H9 (cell line): ENCODE measurements at regions not wholly inside any gene's neighbourhood (a gene's known extent, or its start where the extent isn't known, plus 50 kb on each side); places are given as distances from the start of the nearest gene placed in this dataset.

Experiments
- DNase-seq: peaks from one replicate; pipeline ENCODE4 v3.0.0-alpha.2; 2017
- H2AFZ ChIP-seq: one replicate; pipeline ENCODE4 v1.6.1; 2013; ENCODE audit warnings: mild to moderate bottlenecking, low read length, control low read depth, moderate library complexity
- H2AK5ac ChIP-seq: 2 replicates; pipeline ENCODE4 v1.6.1; 2013; ENCODE audit warnings: low read length, control low read depth, mixed read lengths; ENCODE audit not compliant: insufficient read length
- H2BK120ac ChIP-seq: one replicate; pipeline ENCODE4 v1.6.1; 2013; ENCODE audit warnings: low read depth, mild to moderate bottlenecking, low read length, control low read depth, inconsistent platforms; ENCODE audit not compliant: poor library complexity, severe bottlenecking
- H2BK12ac ChIP-seq: 2 replicates; pipeline ENCODE4 v1.6.1; 2013; ENCODE audit warnings: low read length, control low read depth, mixed read lengths, low read depth; ENCODE audit not compliant: insufficient read length
- H2BK15ac ChIP-seq: 2 replicates; pipeline ENCODE4 v1.6.1; 2013; ENCODE audit warnings: low read depth, low read length, control low read depth
- H2BK20ac ChIP-seq: one replicate; pipeline ENCODE4 v1.6.1; 2013; ENCODE audit warnings: low read depth, mild to moderate bottlenecking, low read length, control low read depth, inconsistent platforms; ENCODE audit not compliant: poor library complexity, severe bottlenecking
- H2BK5ac ChIP-seq: 2 replicates; pipeline ENCODE4 v1.6.1; 2013; ENCODE audit warnings: low read length, control low read depth, mixed read lengths; ENCODE audit not compliant: insufficient read length
- H3K14ac ChIP-seq: 2 replicates; pipeline ENCODE4 v1.6.1; 2013; ENCODE audit warnings: low read length, control low read depth; ENCODE audit not compliant: insufficient read depth
- H3K18ac ChIP-seq: 2 replicates; pipeline ENCODE4 v1.6.1; 2013; ENCODE audit warnings: low read depth, mild to moderate bottlenecking, mixed read lengths, low read length, control low read depth; ENCODE audit not compliant: insufficient read length
- H3K23ac ChIP-seq: 2 replicates; pipeline ENCODE4 v1.6.1; 2013; ENCODE audit warnings: low read length, control low read depth, mixed read lengths, low read depth; ENCODE audit not compliant: insufficient read length
- H3K23me2 ChIP-seq: 2 replicates; pipeline ENCODE4 v1.6.1; 2013; ENCODE audit warnings: low read depth, mild to moderate bottlenecking, mixed read lengths, low read length, control low read depth; ENCODE audit not compliant: insufficient read length, poor library complexity, severe bottlenecking
- H3K27ac ChIP-seq: 2 replicates; pipeline ENCODE4 v1.5.1; 2013; ENCODE audit warnings: low read length, control low read depth, mixed read lengths, low read depth; ENCODE audit not compliant: insufficient read length
- H3K27me3 ChIP-seq: 2 replicates; pipeline ENCODE4 v1.6.1; 2013; ENCODE audit warnings: low read length, control low read depth, inconsistent platforms; ENCODE audit not compliant: insufficient read depth
- H3K4ac ChIP-seq: 2 replicates; pipeline ENCODE4 v1.6.1; 2013; ENCODE audit warnings: low read depth, mild to moderate bottlenecking, control low read depth, inconsistent platforms, low read length, moderate library complexity
- H3K4me1 ChIP-seq: 2 replicates; pipeline ENCODE4 v1.6.1; 2013; ENCODE audit warnings: low read length, control low read depth, inconsistent platforms; ENCODE audit not compliant: insufficient read depth
- H3K4me2 ChIP-seq: 2 replicates; pipeline ENCODE4 v1.6.1; 2013; ENCODE audit warnings: low read length, control low read depth, mixed read lengths; ENCODE audit not compliant: insufficient read length, insufficient read depth
- H3K56ac ChIP-seq: 2 replicates; pipeline ENCODE4 v1.6.1; 2013; ENCODE audit warnings: low read depth, mild to moderate bottlenecking, mixed read lengths, low read length, control low read depth; ENCODE audit not compliant: insufficient read length
- H3K79me1 ChIP-seq: 2 replicates; pipeline ENCODE4 v1.6.1; 2013; ENCODE audit warnings: low read depth, mild to moderate bottlenecking, moderate library complexity, low read length, control low read depth, inconsistent platforms; ENCODE audit not compliant: insufficient read depth, poor library complexity, severe bottlenecking
- H3K79me2 ChIP-seq: 2 replicates; pipeline ENCODE4 v1.6.1; 2013; ENCODE audit warnings: low read length, control low read depth, inconsistent platforms; ENCODE audit not compliant: insufficient read depth
- H3K9ac ChIP-seq: 2 replicates; pipeline ENCODE4 v1.6.1; 2013; ENCODE audit warnings: low read length, control low read depth, mixed read lengths; ENCODE audit not compliant: insufficient read length; ENCODE audit errors: extremely low read depth
- H3K9me3 ChIP-seq: one replicate; pipeline ENCODE4 v1.6.1; 2013; ENCODE audit warnings: low read depth, low read length, inconsistent platforms; ENCODE audit not compliant: control insufficient read depth
- H3T11ph ChIP-seq: one replicate; pipeline ENCODE4 v1.6.1; 2013; ENCODE audit warnings: mild to moderate bottlenecking, low read length, control low read depth, inconsistent platforms
- H4K20me1 ChIP-seq: one replicate; pipeline ENCODE4 v1.6.1; 2013; ENCODE audit not compliant: control insufficient read depth, insufficient read length, insufficient read depth
- H4K5ac ChIP-seq: 2 replicates; pipeline ENCODE4 v1.6.1; 2013; ENCODE audit warnings: low read depth, mild to moderate bottlenecking, mixed read lengths, low read length, control low read depth; ENCODE audit not compliant: insufficient read length
- H4K8ac ChIP-seq: replicated peaks from 2 replicates; pipeline ENCODE4 v1.6.1; 2013; ENCODE audit warnings: low read length, control low read depth, mixed read lengths, low read depth; ENCODE audit not compliant: insufficient read length
- H4K91ac ChIP-seq: 2 replicates; pipeline ENCODE4 v1.6.1; 2013; ENCODE audit warnings: low read depth, mild to moderate bottlenecking, moderate library complexity, mixed read lengths, low read length, control low read depth; ENCODE audit not compliant: insufficient read length
- H3K27ac Mint-ChIP-seq, 3 experiments: 2 replicates in 2 of 3; 3 replicates in 1 of 3; pipeline ENCODE4 v1.8.0; 2020 to 2021; ENCODE audit warnings: mixed read lengths in 3 of 3, mild to moderate bottlenecking in 1 of 3, moderate library complexity in 1 of 3
- H3K27me3 Mint-ChIP-seq: 2 replicates; pipeline ENCODE4 v1.8.0; 2021; ENCODE audit warnings: low read depth, mild to moderate bottlenecking, moderate library complexity, mixed read lengths
- H3K36me3 Mint-ChIP-seq, 3 experiments: 2 replicates in 2 of 3; 3 replicates in 1 of 3; pipeline ENCODE4 v1.8.0; 2020 to 2021; ENCODE audit warnings: low read depth in 3 of 3, mixed read lengths in 3 of 3; ENCODE audit not compliant: insufficient read depth in 1 of 3
- H3K4me1 Mint-ChIP-seq, 2 experiments: 2 replicates each; pipeline ENCODE4 v1.8.0; 2020; ENCODE audit warnings: mixed read lengths in 2 of 2
- H3K4me3 Mint-ChIP-seq, 2 experiments: 2 replicates in 1 of 2; 3 replicates in 1 of 2; pipeline ENCODE4 v1.8.0; 2020 to 2021; ENCODE audit warnings: mild to moderate bottlenecking in 2 of 2, mixed read lengths in 2 of 2, moderate library complexity in 1 of 2
- H3K9me3 Mint-ChIP-seq, 2 experiments: 2 replicates in 1 of 2; 3 replicates in 1 of 2; pipeline ENCODE4 v1.8.0; 2020; ENCODE audit warnings: mild to moderate bottlenecking in 2 of 2, mixed read lengths in 2 of 2, moderate library complexity in 1 of 2
- CTCF ChIP-seq: fragments of 200-600 bp; sonication (generic); conservative IDR thresholded peaks from 3 replicates; pipeline ENCODE4 v1.8.0; 2021; ENCODE audit warnings: antibody characterized with exemption, mild to moderate bottlenecking
- WGBS: extraction: QIAGEN DNeasy Blood & Tissue Kit; methylation state at CpG from one replicate; pipeline ENCODE4 v1.1.7; 2013; ENCODE audit warnings: missing lambda C conversion rate, low lambda C conversion rate, mixed read lengths; ENCODE audit not compliant: insufficient read length; ENCODE audit errors: extremely low coverage; 5-methylcytosine and 5-hydroxymethylcytosine counted together

GRCh38 chr13:67650471-67650870 lies 420.3 kb upstream of the PCDH9 start:
- Histone ChIP-seq H3K79me1 (no peaks in the 10 kb centered on the region), H3K23me2 (no peaks in the 10 kb centered on the region), H3K56ac (no peak overlapping the region), H2BK120ac (no peak overlapping the region), H3K79me2 (no peaks in the 10 kb centered on the region), H3K23ac (no peak overlapping the region), H3K4me1 (no peaks in the 10 kb centered on the region), H2BK5ac (no peak overlapping the region), H4K91ac (no peak overlapping the region), H3K14ac (no peak overlapping the region), H3K4ac (no peak overlapping the region), H3T11ph (no peak overlapping the region), H2BK20ac (no peak overlapping the region), H2AFZ (no peak overlapping the region), H3K9ac (no peak overlapping the region), H2BK12ac (no peak overlapping the region), H4K8ac (no peak overlapping the region), H4K5ac (no peak overlapping the region), H3K27me3 (no peaks in the 10 kb centered on the region), H3K27ac (no peak overlapping the region), H3K4me2 (no peak overlapping the region), H2BK15ac (no peak overlapping the region), H2AK5ac (no peak overlapping the region), H3K18ac (no peak overlapping the region), H3K9me3 (no peaks in the 10 kb centered on the region), H4K20me1 (no peaks in the 10 kb centered on the region)
- Mint-ChIP-seq H3K4me1 (peaks cover 12 to 13% of the 10 kb centered on the region in 2 experiments), H3K27me3 (no peaks in the 10 kb centered on the region), H3K27ac (no peak overlapping the region), H3K36me3 (no peaks in the 10 kb centered on the region), H3K4me3 (no peak overlapping the region), H3K9me3 (no peaks in the 10 kb centered on the region)
- no CpG with 5 or more reads among the region's 1 CpG for WGBS
- TF ChIP-seq CTCF: no peak
- no peak for DNase-seq
